ENCODE measurements at regions not wholly inside any gene's neighbourhood (a gene's known extent, or its start where the extent isn't known, plus 50 kb on each side); places are given as distances from the start of the nearest gene placed in this dataset.

- no peaks in the 10 kb centered on the region; the same call in 2 of the 3 replicates for H3K36me3 Mint-ChIP-seq (ENCODE audit: low read depth)
- no peak for ATAC-seq
- peaks cover 9% of the 10 kb centered on the region for H3K27me3 Mint-ChIP-seq (ENCODE audit: insufficient read depth, low read depth, poor library complexity)
- no peaks in the 10 kb centered on the region for H3K36me3 ChIP-seq (ENCODE audit: insufficient read depth)
- peaks cover 10% of the 10 kb centered on the region; the same call in 2 of the 3 replicates for H3K9me3 Mint-ChIP-seq
- H3K4me3 Mint-ChIP-seq = no peak overlapping the region
- no peak overlapping the region for H3K4me2 ChIP-seq
- DNase-seq (ENCODE audit: low spot score) = no peak
- H3K27ac Mint-ChIP-seq = no peak overlapping the region
- H3K4me1 Mint-ChIP-seq = peaks cover 30% of the 10 kb centered on the region
- no peaks in the 10 kb centered on the region for H4K20me1 ChIP-seq (replicated peaks; ENCODE audit: insufficient read depth)
- no peaks in the 10 kb centered on the region for H3F3A ChIP-seq (replicated peaks; ENCODE audit: low read depth)
- H3K79me2 ChIP-seq (replicated peaks; ENCODE audit: insufficient read depth) = no peaks in the 10 kb centered on the region
- no peak overlapping the region for H3K4me3 ChIP-seq
- H2AFZ ChIP-seq = peak overlapping the region; percentile 56; the same call in 1 of the 2 replicates
- H3K27me3 ChIP-seq (ENCODE audit: insufficient read depth) = no peaks in the 10 kb centered on the region
- no peak for TF ChIP-seq EZH2 (IDR thresholded peaks at IDR 0.05; ENCODE audit: low read depth, unreplicated experiment)
- TF ChIP-seq ZNF462 (CRISPR knock-in tag; IDR thresholded peaks at IDR 0.05) = no peak
- TF ChIP-seq POLR2AphosphoS5 (IDR thresholded peaks at IDR 0.05; ENCODE audit: low read depth) = no peak
- TF ChIP-seq CREB1 (CRISPR knock-in tag; IDR thresholded peaks at IDR 0.05; ENCODE audit: low read depth) = no peak
- TF ChIP-seq EZH2phosphoT487 (IDR thresholded peaks at IDR 0.05; ENCODE audit: unreplicated experiment) = no peak
- TF ChIP-seq CTCF (conservative IDR thresholded peaks at IDR 0.05; ENCODE audit: low read depth in 2 of 2) = no peak
- no peak for TF ChIP-seq ZNF114 (CRISPR knock-in tag; IDR thresholded peaks at IDR 0.05)
- TF ChIP-seq JUNB (IDR thresholded peaks at IDR 0.05; ENCODE audit: unreplicated experiment) = no peak
- no peak for TF ChIP-seq ZNF331 (CRISPR knock-in tag; IDR thresholded peaks at IDR 0.05; ENCODE audit: low read depth)
- no peak for TF ChIP-seq ETS1 (IDR thresholded peaks at IDR 0.05)
- TF ChIP-seq REST (IDR thresholded peaks at IDR 0.05; ENCODE audit: unreplicated experiment) = no peak
- TF ChIP-seq STAT1 (IDR thresholded peaks at IDR 0.05; ENCODE audit: unreplicated experiment) = no peak
- TF ChIP-seq NANOG (IDR thresholded peaks at IDR 0.05; ENCODE audit: borderline replicate concordance) = no peak
- peaks cover 19% of the 10 kb centered on the region for H3K4me1 ChIP-seq (ENCODE audit: insufficient read depth)
- H3K27ac ChIP-seq (ENCODE audit: low read depth) = no peak overlapping the region
- H3K9me2 ChIP-seq (ENCODE audit: insufficient read depth) = no peaks in the 10 kb centered on the region
These were observed 480.4 kb upstream of the CAMK1G start for GRCh38 chr1:209103092-209103491.

All from GM23338 (cell line).